GM23338 (cell line): ENCODE measurements at regions not wholly inside any gene's neighbourhood (a gene's known extent, or its start where the extent isn't known, plus 50 kb on each side); places are given as distances from the start of the nearest gene placed in this dataset.

Experiments used
- ATAC-seq: fragments of 200-7000 bp; cut with Tn5 transposase; 3 replicates; pipeline ENCODE4 v1.9.1; 2020
- DNase-seq: peaks from one replicate; pipeline ENCODE4 v3.0.0-alpha.2; 2015; ENCODE audit warnings: low spot score
- H2AFZ ChIP-seq: fragments of 200-600 bp; sonication (generic); 2 replicates; pipeline ENCODE4 v1.8.0; 2016; ENCODE audit warnings: antibody characterized with exemption, mild to moderate bottlenecking, moderate library complexity
- H3F3A ChIP-seq: fragments of 200-600 bp; sonication (generic); replicated peaks from 2 replicates; pipeline ENCODE4 v1.8.0; 2017; ENCODE audit warnings: antibody characterized with exemption, mixed run types, low read depth
- H3K27ac ChIP-seq: fragments of 200-600 bp; sonication (generic); 2 replicates; pipeline ENCODE4 v1.6.1; 2016; ENCODE audit warnings: low read depth
- H3K27me3 ChIP-seq: fragments of 200-600 bp; sonication (generic); 2 replicates; pipeline ENCODE4 v1.8.0; 2016; ENCODE audit warnings: mild to moderate bottlenecking, mixed run types, moderate library complexity; ENCODE audit not compliant: insufficient read depth
- H3K36me3 ChIP-seq: fragments of 200-600 bp; sonication (generic); 2 replicates; pipeline ENCODE4 v1.8.0; 2016; ENCODE audit warnings: mild to moderate bottlenecking; ENCODE audit not compliant: insufficient read depth
- H3K4me1 ChIP-seq: fragments of 200-600 bp; sonication (generic); 2 replicates; pipeline ENCODE4 v1.8.0; 2016; ENCODE audit warnings: mild to moderate bottlenecking, moderate library complexity; ENCODE audit not compliant: insufficient read depth
- H3K4me2 ChIP-seq: fragments of 200-600 bp; sonication (generic); 2 replicates; pipeline ENCODE4 v1.7.1; 2017; ENCODE audit warnings: mixed run types
- H3K4me3 ChIP-seq: fragments of 200-600 bp; sonication (generic); 2 replicates; pipeline ENCODE4 v1.6.1; 2016; ENCODE audit warnings: mixed run types
- H3K79me2 ChIP-seq: fragments of 200-600 bp; sonication (generic); replicated peaks from 2 replicates; pipeline ENCODE4 v1.8.0; 2017; ENCODE audit warnings: mild to moderate bottlenecking; ENCODE audit not compliant: insufficient read depth
- H3K9me2 ChIP-seq: fragments of 200-600 bp; sonication (generic); 2 replicates; pipeline ENCODE4 v1.8.0; 2017; ENCODE audit not compliant: insufficient read depth
- H4K20me1 ChIP-seq: fragments of 200-600 bp; sonication (generic); replicated peaks from 2 replicates; pipeline ENCODE4 v1.8.0; 2017; ENCODE audit warnings: mild to moderate bottlenecking; ENCODE audit not compliant: insufficient read depth
- H3K27ac Mint-ChIP-seq: 2 replicates; pipeline ENCODE4 v1.8.0; 2020; ENCODE audit warnings: inconsistent platforms, mild to moderate bottlenecking, moderate library complexity, mixed read lengths
- H3K27me3 Mint-ChIP-seq: 3 replicates; pipeline ENCODE4 v1.8.0; 2022; ENCODE audit warnings: low read depth, mild to moderate bottlenecking, moderate library complexity, mixed read lengths, inconsistent platforms; ENCODE audit not compliant: insufficient read depth, poor library complexity
- H3K36me3 Mint-ChIP-seq: 3 replicates; pipeline ENCODE4 v1.8.0; 2021; ENCODE audit warnings: low read depth, mild to moderate bottlenecking, inconsistent platforms, moderate library complexity, mixed read lengths
- H3K4me1 Mint-ChIP-seq: 3 replicates; pipeline ENCODE4 v1.8.0; 2020; ENCODE audit warnings: mild to moderate bottlenecking, inconsistent platforms, mixed read lengths
- H3K4me3 Mint-ChIP-seq: 3 replicates; pipeline ENCODE4 v1.8.0; 2021; ENCODE audit warnings: moderate library complexity, mild to moderate bottlenecking, inconsistent platforms, mixed read lengths
- H3K9me3 Mint-ChIP-seq: 3 replicates; pipeline ENCODE4 v1.8.0; 2020; ENCODE audit warnings: moderate library complexity, mild to moderate bottlenecking, inconsistent platforms, mixed read lengths
- CREB1 ChIP-seq: fragments of 250-450 bp; sonication (Bioruptor Pico); IDR thresholded peaks from 2 replicates; pipeline ENCODE4 v1.5.0; 2020; ENCODE audit warnings: low read depth, mild to moderate bottlenecking, moderate library complexity
- EZH2phosphoT487 ChIP-seq: fragments of 200-600 bp; sonication (generic); IDR thresholded peaks from one replicate; pipeline ENCODE4 v1.8.1; 2018; ENCODE audit warnings: antibody characterized with exemption; ENCODE audit not compliant: unreplicated experiment
- NANOG ChIP-seq: IDR thresholded peaks from 2 replicates; pipeline ENCODE4 v1.6.1; 2016; ENCODE audit warnings: antibody characterized with exemption, borderline replicate concordance
- POLR2AphosphoS5 ChIP-seq: IDR thresholded peaks from 2 replicates; pipeline ENCODE4 v1.6.1; 2016; ENCODE audit warnings: antibody characterized with exemption, low read depth
- STAT1 ChIP-seq: IDR thresholded peaks from one replicate; pipeline ENCODE4 v1.6.1; 2016; ENCODE audit warnings: antibody characterized with exemption; ENCODE audit not compliant: unreplicated experiment
- ZNF114 ChIP-seq: fragments of 250-450 bp; sonication (Bioruptor Pico); IDR thresholded peaks from 2 replicates; pipeline ENCODE4 v1.5.0; 2020; ENCODE audit warnings: mild to moderate bottlenecking, moderate library complexity
- TF ChIP-seq, protein P1 (sequence below): fragments of 250-450 bp; sonication (Bioruptor Pico); IDR thresholded peaks from 2 replicates; pipeline ENCODE4 v1.5.0; 2020; ENCODE audit warnings: mild to moderate bottlenecking, moderate library complexity
- TF ChIP-seq, protein P2 (sequence below): IDR thresholded peaks from 2 replicates; pipeline ENCODE4 v1.6.1; 2016; ENCODE audit warnings: antibody characterized with exemption
- TF ChIP-seq, protein P3 (sequence below), 2 experiments: fragments of 200-600 bp in 1 of 2; sonication (generic) in 1 of 2; conservative IDR thresholded peaks; 2 replicates each; pipeline versions ENCODE4 v1.5.1 to v1.6.1; 2016 to 2017; ENCODE audit warnings: antibody characterized with exemption in 2 of 2, low read depth in 2 of 2, mild to moderate bottlenecking in 2 of 2, moderate library complexity in 1 of 2

DNA sequence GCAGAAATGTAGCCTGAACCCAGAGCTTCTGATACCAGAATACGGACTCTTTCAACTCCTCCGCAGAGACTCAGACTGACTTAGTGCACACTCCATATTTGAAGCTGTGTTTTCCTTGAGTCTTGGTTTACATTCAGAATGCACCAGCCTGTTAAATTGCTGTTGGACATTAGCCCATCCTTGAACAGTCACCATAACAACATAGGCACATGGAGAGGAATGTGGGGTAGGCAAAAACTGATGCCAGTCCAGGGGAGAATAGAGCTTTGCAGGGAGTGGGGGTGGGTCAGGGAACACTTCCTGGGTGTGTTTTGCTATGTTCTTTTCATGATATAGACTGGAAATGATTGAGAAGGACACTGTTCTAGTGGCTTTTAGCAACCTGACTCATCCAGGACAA is 76.3 kb upstream of the CACNA1E start:
- H3K4me1 Mint-ChIP-seq = peaks cover 6% of the 10 kb centered on the region; the same call in 2 of the 3 replicates
- ATAC-seq = no peak
- H3K27me3 Mint-ChIP-seq = peaks cover 2% of the 10 kb centered on the region
- H3K9me3 Mint-ChIP-seq = no peaks in the 10 kb centered on the region
- Histone ChIP-seq H3K79me2 (no peaks in the 10 kb centered on the region), H3F3A (no peaks in the 10 kb centered on the region), H3K4me1 (no peaks in the 10 kb centered on the region), H3K27me3 (no peaks in the 10 kb centered on the region), H3K4me2 (no peak overlapping the region), H2AFZ (no peak overlapping the region), H4K20me1 (no peaks in the 10 kb centered on the region), H3K27ac (no peak overlapping the region), H3K9me2 (peaks cover 21% of the 10 kb centered on the region; the same call in 1 of the 2 replicates), H3K4me3 (no peak overlapping the region), H3K36me3 (no peaks in the 10 kb centered on the region)
- DNase-seq = no peak
- no peaks in the 10 kb centered on the region for H3K36me3 Mint-ChIP-seq
- H3K4me3 Mint-ChIP-seq = no peak overlapping the region
- TF ChIP-seq NANOG (no peak), CREB1 (no peak), ZNF114 (CRISPR knock-in tag) (no peak), STAT1 (no peak)
- TF ChIP-seq, protein P1, sequence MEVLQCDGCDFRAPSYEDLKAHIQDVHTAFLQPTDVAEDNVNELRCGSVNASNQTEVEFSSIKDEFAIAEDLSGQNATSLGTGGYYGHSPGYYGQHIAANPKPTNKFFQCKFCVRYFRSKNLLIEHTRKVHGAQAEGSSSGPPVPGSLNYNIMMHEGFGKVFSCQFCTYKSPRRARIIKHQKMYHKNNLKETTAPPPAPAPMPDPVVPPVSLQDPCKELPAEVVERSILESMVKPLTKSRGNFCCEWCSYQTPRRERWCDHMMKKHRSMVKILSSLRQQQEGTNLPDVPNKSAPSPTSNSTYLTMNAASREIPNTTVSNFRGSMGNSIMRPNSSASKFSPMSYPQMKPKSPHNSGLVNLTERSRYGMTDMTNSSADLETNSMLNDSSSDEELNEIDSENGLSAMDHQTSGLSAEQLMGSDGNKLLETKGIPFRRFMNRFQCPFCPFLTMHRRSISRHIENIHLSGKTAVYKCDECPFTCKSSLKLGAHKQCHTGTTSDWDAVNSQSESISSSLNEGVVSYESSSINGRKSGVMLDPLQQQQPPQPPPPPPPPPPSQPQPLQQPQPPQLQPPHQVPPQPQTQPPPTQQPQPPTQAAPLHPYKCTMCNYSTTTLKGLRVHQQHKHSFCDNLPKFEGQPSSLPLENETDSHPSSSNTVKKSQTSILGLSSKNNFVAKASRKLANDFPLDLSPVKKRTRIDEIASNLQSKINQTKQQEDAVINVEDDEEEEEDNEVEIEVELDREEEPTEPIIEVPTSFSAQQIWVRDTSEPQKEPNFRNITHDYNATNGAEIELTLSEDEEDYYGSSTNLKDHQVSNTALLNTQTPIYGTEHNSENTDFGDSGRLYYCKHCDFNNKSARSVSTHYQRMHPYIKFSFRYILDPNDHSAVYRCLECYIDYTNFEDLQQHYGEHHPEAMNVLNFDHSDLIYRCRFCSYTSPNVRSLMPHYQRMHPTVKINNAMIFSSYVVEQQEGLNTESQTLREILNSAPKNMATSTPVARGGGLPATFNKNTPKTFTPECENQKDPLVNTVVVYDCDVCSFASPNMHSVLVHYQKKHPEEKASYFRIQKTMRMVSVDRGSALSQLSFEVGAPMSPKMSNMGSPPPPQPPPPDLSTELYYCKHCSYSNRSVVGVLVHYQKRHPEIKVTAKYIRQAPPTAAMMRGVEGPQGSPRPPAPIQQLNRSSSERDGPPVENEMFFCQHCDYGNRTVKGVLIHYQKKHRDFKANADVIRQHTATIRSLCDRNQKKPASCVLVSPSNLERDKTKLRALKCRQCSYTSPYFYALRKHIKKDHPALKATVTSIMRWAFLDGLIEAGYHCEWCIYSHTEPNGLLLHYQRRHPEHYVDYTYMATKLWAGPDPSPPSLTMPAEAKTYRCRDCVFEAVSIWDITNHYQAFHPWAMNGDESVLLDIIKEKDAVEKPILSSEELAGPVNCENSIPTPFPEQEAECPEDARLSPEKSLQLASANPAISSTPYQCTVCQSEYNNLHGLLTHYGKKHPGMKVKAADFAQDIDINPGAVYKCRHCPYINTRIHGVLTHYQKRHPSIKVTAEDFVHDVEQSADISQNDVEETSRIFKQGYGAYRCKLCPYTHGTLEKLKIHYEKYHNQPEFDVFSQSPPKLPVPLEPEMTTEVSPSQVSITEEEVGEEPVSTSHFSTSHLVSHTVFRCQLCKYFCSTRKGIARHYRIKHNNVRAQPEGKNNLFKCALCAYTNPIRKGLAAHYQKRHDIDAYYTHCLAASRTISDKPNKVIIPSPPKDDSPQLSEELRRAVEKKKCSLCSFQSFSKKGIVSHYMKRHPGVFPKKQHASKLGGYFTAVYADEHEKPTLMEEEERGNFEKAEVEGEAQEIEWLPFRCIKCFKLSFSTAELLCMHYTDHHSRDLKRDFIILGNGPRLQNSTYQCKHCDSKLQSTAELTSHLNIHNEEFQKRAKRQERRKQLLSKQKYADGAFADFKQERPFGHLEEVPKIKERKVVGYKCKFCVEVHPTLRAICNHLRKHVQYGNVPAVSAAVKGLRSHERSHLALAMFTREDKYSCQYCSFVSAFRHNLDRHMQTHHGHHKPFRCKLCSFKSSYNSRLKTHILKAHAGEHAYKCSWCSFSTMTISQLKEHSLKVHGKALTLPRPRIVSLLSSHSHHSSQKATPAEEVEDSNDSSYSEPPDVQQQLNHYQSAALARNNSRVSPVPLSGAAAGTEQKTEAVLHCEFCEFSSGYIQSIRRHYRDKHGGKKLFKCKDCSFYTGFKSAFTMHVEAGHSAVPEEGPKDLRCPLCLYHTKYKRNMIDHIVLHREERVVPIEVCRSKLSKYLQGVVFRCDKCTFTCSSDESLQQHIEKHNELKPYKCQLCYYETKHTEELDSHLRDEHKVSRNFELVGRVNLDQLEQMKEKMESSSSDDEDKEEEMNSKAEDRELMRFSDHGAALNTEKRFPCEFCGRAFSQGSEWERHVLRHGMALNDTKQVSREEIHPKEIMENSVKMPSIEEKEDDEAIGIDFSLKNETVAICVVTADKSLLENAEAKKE (CRISPR knock-in tag) = no peak
- TF ChIP-seq, protein P2, sequence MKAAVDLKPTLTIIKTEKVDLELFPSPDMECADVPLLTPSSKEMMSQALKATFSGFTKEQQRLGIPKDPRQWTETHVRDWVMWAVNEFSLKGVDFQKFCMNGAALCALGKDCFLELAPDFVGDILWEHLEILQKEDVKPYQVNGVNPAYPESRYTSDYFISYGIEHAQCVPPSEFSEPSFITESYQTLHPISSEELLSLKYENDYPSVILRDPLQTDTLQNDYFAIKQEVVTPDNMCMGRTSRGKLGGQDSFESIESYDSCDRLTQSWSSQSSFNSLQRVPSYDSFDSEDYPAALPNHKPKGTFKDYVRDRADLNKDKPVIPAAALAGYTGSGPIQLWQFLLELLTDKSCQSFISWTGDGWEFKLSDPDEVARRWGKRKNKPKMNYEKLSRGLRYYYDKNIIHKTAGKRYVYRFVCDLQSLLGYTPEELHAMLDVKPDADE = no peak
- no peak overlapping the region for H3K27ac Mint-ChIP-seq

DNA sequence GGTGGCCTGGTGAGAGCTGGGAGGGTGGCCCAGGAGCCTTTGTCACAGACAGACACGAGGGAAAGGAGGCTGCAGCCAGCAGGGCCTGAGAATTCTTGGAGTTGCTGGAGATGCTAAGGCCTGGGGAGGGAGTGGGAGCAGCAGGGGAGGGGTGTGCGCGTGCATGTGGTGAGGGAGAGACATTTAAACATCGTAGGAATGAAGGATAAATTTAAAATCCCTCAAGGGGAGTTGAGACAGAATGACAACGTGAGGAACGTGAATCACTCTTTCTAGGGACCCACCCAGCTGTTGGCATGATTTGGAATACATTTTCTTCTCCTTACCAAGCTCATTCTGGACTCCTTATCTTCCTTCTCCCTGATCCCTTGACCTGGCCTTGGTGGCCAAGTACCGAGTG is 73.3 kb upstream of the CACNA1E start:
- Mint-ChIP-seq H3K4me1 (peaks cover 6% of the 10 kb centered on the region; the same call in 2 of the 3 replicates), H3K4me3 (no peak overlapping the region), H3K9me3 (no peaks in the 10 kb centered on the region), H3K36me3 (no peaks in the 10 kb centered on the region), H3K27me3 (no peaks in the 10 kb centered on the region), H3K27ac (no peak overlapping the region)
- H3K4me3 ChIP-seq = no peak overlapping the region
- no peaks in the 10 kb centered on the region for H3K4me1 ChIP-seq
- no peaks in the 10 kb centered on the region for H3F3A ChIP-seq
- H3K9me2 ChIP-seq = peaks cover 12% of the 10 kb centered on the region; the same call in 1 of the 2 replicates
- H3K79me2 ChIP-seq = no peaks in the 10 kb centered on the region
- ATAC-seq (no peak), DNase-seq (no peak)
- TF ChIP-seq POLR2AphosphoS5 = no peak
- TF ChIP-seq, protein P3, sequence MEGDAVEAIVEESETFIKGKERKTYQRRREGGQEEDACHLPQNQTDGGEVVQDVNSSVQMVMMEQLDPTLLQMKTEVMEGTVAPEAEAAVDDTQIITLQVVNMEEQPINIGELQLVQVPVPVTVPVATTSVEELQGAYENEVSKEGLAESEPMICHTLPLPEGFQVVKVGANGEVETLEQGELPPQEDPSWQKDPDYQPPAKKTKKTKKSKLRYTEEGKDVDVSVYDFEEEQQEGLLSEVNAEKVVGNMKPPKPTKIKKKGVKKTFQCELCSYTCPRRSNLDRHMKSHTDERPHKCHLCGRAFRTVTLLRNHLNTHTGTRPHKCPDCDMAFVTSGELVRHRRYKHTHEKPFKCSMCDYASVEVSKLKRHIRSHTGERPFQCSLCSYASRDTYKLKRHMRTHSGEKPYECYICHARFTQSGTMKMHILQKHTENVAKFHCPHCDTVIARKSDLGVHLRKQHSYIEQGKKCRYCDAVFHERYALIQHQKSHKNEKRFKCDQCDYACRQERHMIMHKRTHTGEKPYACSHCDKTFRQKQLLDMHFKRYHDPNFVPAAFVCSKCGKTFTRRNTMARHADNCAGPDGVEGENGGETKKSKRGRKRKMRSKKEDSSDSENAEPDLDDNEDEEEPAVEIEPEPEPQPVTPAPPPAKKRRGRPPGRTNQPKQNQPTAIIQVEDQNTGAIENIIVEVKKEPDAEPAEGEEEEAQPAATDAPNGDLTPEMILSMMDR (conservative IDR thresholded peaks at IDR 0.05; ENCODE audit: low read depth in 2 of 2) = no peak
- TF ChIP-seq EZH2phosphoT487 = no peak
- no peak for TF ChIP-seq ZNF114 (CRISPR knock-in tag)
- TF ChIP-seq CREB1 = no peak
- H2AFZ ChIP-seq = no peak overlapping the region
- no peak overlapping the region for H3K4me2 ChIP-seq
- H4K20me1 ChIP-seq = no peaks in the 10 kb centered on the region
- no peaks in the 10 kb centered on the region for H3K36me3 ChIP-seq
- no peak overlapping the region for H3K27ac ChIP-seq
- no peaks in the 10 kb centered on the region for H3K27me3 ChIP-seq
